ENCODE measurements at regions not wholly inside any gene's neighbourhood (a gene's known extent, or its start where the extent isn't known, plus 50 kb on each side); places are given as distances from the start of the nearest gene placed in this dataset.

- H3K4me1 Mint-ChIP-seq = peaks cover 47% of the 10 kb centered on the region
Observed at GRCh38 chr5:82816926-82817325, 260.3 kb downstream of the TMEM167A start.

GRCh38 chr5:82815871-82816270 is 261.3 kb downstream of the TMEM167A start:
- ATAC-seq = 0 out of 2 replicates have a peak, but pooled peaks have one; percentile 43
- ChIA-PET CTCF (no interaction called here), POLR2A (no interaction called here)
- H3K4me3 Mint-ChIP-seq = no peak overlapping the region
- H3K27me3 Mint-ChIP-seq (ENCODE audit: low read depth) = no peaks in the 10 kb centered on the region
- H3K27ac Mint-ChIP-seq = no peak overlapping the region
- DNase-seq (ENCODE audit: low spot score) = no peak
- H3K9me3 Mint-ChIP-seq = peaks cover 3% of the 10 kb centered on the region
- peaks cover 2% of the 10 kb centered on the region; the same call in 1 of the 2 replicates for H3K36me3 Mint-ChIP-seq
- peaks cover 39% of the 10 kb centered on the region for H3K4me1 Mint-ChIP-seq
- no peak for TF ChIP-seq MAX (CRISPR knock-in tag; IDR thresholded peaks at IDR 0.05)
- no peak for TF ChIP-seq HMGA2 (CRISPR knock-in tag; IDR thresholded peaks at IDR 0.05)
- TF ChIP-seq EMX1 (CRISPR knock-in tag; IDR thresholded peaks at IDR 0.05) = no peak
- TF ChIP-seq ZNF317 (CRISPR knock-in tag; IDR thresholded peaks at IDR 0.05; ENCODE audit: borderline replicate concordance, low read depth) = no peak
- no peak for TF ChIP-seq RELA (CRISPR knock-in tag; IDR thresholded peaks at IDR 0.05; ENCODE audit: borderline replicate concordance)
- TF ChIP-seq STAT6 (CRISPR knock-in tag; conservative IDR thresholded peaks at IDR 0.05; ENCODE audit: low read depth) = no peak
- no peak for TF ChIP-seq ESRRA (CRISPR knock-in tag; IDR thresholded peaks at IDR 0.05; ENCODE audit: borderline replicate concordance)
- TF ChIP-seq TEAD1 (CRISPR knock-in tag; IDR thresholded peaks at IDR 0.05) = no peak
- TF ChIP-seq, protein P1, sequence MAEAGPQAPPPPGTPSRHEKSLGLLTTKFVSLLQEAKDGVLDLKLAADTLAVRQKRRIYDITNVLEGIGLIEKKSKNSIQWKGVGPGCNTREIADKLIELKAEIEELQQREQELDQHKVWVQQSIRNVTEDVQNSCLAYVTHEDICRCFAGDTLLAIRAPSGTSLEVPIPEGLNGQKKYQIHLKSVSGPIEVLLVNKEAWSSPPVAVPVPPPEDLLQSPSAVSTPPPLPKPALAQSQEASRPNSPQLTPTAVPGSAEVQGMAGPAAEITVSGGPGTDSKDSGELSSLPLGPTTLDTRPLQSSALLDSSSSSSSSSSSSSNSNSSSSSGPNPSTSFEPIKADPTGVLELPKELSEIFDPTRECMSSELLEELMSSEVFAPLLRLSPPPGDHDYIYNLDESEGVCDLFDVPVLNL (CRISPR knock-in tag; IDR thresholded peaks at IDR 0.05; ENCODE audit: borderline replicate concordance, low read depth) = no peak
- TF ChIP-seq, protein P2, sequence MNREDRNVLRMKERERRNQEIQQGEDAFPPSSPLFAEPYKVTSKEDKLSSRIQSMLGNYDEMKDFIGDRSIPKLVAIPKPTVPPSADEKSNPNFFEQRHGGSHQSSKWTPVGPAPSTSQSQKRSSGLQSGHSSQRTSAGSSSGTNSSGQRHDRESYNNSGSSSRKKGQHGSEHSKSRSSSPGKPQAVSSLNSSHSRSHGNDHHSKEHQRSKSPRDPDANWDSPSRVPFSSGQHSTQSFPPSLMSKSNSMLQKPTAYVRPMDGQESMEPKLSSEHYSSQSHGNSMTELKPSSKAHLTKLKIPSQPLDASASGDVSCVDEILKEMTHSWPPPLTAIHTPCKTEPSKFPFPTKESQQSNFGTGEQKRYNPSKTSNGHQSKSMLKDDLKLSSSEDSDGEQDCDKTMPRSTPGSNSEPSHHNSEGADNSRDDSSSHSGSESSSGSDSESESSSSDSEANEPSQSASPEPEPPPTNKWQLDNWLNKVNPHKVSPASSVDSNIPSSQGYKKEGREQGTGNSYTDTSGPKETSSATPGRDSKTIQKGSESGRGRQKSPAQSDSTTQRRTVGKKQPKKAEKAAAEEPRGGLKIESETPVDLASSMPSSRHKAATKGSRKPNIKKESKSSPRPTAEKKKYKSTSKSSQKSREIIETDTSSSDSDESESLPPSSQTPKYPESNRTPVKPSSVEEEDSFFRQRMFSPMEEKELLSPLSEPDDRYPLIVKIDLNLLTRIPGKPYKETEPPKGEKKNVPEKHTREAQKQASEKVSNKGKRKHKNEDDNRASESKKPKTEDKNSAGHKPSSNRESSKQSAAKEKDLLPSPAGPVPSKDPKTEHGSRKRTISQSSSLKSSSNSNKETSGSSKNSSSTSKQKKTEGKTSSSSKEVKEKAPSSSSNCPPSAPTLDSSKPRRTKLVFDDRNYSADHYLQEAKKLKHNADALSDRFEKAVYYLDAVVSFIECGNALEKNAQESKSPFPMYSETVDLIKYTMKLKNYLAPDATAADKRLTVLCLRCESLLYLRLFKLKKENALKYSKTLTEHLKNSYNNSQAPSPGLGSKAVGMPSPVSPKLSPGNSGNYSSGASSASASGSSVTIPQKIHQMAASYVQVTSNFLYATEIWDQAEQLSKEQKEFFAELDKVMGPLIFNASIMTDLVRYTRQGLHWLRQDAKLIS (CRISPR knock-in tag; IDR thresholded peaks at IDR 0.05; ENCODE audit: borderline replicate concordance) = no peak

More at GRCh38 chr5:82816926-82817325, 260.3 kb downstream of the TMEM167A start:
- H3K27me3 Mint-ChIP-seq (ENCODE audit: low read depth) = no peaks in the 10 kb centered on the region
- TF ChIP-seq ZNF416 (CRISPR knock-in tag; IDR thresholded peaks at IDR 0.05) = no peak
- TF ChIP-seq, protein P3, sequence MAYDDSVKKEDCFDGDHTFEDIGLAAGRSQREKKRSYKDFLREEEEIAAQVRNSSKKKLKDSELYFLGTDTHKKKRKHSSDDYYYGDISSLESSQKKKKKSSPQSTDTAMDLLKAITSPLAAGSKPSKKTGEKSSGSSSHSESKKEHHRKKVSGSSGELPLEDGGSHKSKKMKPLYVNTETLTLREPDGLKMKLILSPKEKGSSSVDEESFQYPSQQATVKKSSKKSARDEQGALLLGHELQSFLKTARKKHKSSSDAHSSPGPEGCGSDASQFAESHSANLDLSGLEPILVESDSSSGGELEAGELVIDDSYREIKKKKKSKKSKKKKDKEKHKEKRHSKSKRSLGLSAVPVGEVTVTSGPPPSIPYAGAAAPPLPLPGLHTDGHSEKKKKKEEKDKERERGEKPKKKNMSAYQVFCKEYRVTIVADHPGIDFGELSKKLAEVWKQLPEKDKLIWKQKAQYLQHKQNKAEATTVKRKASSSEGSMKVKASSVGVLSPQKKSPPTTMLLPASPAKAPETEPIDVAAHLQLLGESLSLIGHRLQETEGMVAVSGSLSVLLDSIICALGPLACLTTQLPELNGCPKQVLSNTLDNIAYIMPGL (CRISPR knock-in tag; IDR thresholded peaks at IDR 0.05) = no peak
- TF ChIP-seq FOXK1 (CRISPR knock-in tag; IDR thresholded peaks at IDR 0.05) = no peak
- TF ChIP-seq, protein P4, sequence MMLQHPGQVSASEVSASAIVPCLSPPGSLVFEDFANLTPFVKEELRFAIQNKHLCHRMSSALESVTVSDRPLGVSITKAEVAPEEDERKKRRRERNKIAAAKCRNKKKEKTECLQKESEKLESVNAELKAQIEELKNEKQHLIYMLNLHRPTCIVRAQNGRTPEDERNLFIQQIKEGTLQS (CRISPR knock-in tag; conservative IDR thresholded peaks at IDR 0.05) = no peak
- no peak for TF ChIP-seq ZNF281 (CRISPR knock-in tag; IDR thresholded peaks at IDR 0.05)
- TF ChIP-seq TCF7 (CRISPR knock-in tag; IDR thresholded peaks at IDR 0.05; ENCODE audit: low read depth) = no peak
- TF ChIP-seq NFYB (CRISPR knock-in tag; conservative IDR thresholded peaks at IDR 0.05; ENCODE audit: low read depth) = no peak
- TF ChIP-seq CREM (CRISPR knock-in tag; IDR thresholded peaks at IDR 0.05) = no peak
- TF ChIP-seq, protein P5, sequence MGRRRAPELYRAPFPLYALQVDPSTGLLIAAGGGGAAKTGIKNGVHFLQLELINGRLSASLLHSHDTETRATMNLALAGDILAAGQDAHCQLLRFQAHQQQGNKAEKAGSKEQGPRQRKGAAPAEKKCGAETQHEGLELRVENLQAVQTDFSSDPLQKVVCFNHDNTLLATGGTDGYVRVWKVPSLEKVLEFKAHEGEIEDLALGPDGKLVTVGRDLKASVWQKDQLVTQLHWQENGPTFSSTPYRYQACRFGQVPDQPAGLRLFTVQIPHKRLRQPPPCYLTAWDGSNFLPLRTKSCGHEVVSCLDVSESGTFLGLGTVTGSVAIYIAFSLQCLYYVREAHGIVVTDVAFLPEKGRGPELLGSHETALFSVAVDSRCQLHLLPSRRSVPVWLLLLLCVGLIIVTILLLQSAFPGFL (CRISPR knock-in tag; IDR thresholded peaks at IDR 0.05; ENCODE audit: borderline replicate concordance) = no peak
- ChIA-PET CTCF (no interaction called here), POLR2A (no interaction called here)
- no peaks in the 10 kb centered on the region for H3K36me3 Mint-ChIP-seq
- DNase-seq (ENCODE audit: low spot score) (no peak), ATAC-seq (no peak)
- no peak overlapping the region for H3K4me3 Mint-ChIP-seq
- H3K27ac Mint-ChIP-seq = no peak overlapping the region
- H3K9me3 Mint-ChIP-seq = no peaks in the 10 kb centered on the region
